ENCODE measurements at regions not wholly inside any gene's neighbourhood (a gene's known extent, or its start where the extent isn't known, plus 50 kb on each side); places are given as distances from the start of the nearest gene placed in this dataset.

- Mint-ChIP-seq H3K27me3 (ENCODE audit: low read depth) (no peaks in the 10 kb centered on the region), H3K27ac (no peak overlapping the region), H3K4me1 (ENCODE audit: low read depth) (no peaks in the 10 kb centered on the region), H3K4me3 (ENCODE audit: low read depth) (no peak overlapping the region), H3K36me3 (ENCODE audit: low read depth) (no peaks in the 10 kb centered on the region), H3K9me3 (no peaks in the 10 kb centered on the region)
- intact Hi-C loops (cut with micrococcal nuclease), result no loop called here
- DNase-seq (ENCODE audit: low spot score), result no peak
Observed at GRCh38 chr2:136647039-136647438, 118.3 kb upstream of the THSD7B start.

- no peak overlapping the region for H3K27ac Mint-ChIP-seq
- no peaks in the 10 kb centered on the region for H3K9me3 Mint-ChIP-seq
- no peak overlapping the region for H3K4me3 Mint-ChIP-seq (ENCODE audit: low read depth)
- no peak for DNase-seq (ENCODE audit: low spot score)
- H3K4me1 Mint-ChIP-seq (ENCODE audit: low read depth), result no peaks in the 10 kb centered on the region
- intact Hi-C loops (cut with micrococcal nuclease), result no loop called here
- no peaks in the 10 kb centered on the region for H3K36me3 Mint-ChIP-seq (ENCODE audit: low read depth)
- H3K27me3 Mint-ChIP-seq (ENCODE audit: low read depth), result no peaks in the 10 kb centered on the region
Observed at GRCh38 chr2:136645236-136645828, 120.0 kb upstream of the THSD7B start.

DNA sequence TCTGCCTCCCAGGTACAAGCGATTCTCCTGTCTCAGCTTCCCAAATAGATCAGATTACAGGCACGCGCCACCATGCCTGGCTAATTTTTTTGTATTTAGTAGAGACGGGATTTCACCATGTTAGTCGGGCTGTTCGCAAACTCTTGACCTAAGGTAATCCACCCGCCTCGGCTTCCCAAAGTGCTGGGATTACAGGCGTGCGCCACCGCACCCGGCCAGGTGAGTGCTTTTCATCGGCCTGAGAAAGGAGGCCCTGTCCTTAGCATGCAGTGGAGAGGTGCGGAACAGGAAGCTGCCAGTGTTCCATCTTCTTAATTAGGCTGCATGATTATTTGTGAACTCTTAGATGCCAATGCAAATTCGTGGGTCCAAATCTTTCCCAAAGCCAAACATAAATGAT lies 125.7 kb upstream of the THSD7B start:
- intact Hi-C loops (cut with micrococcal nuclease), result no loop called here
- Mint-ChIP-seq H3K4me1 (ENCODE audit: low read depth) (no peaks in the 10 kb centered on the region), H3K4me3 (ENCODE audit: low read depth) (no peak overlapping the region), H3K9me3 (no peaks in the 10 kb centered on the region), H3K27me3 (ENCODE audit: low read depth) (no peaks in the 10 kb centered on the region), H3K36me3 (ENCODE audit: low read depth) (no peaks in the 10 kb centered on the region), H3K27ac (no peak overlapping the region)
- no peak for DNase-seq (ENCODE audit: low spot score)

- H3K27me3 Mint-ChIP-seq (ENCODE audit: low read depth), result no peaks in the 10 kb centered on the region
- no peaks in the 10 kb centered on the region for H3K36me3 Mint-ChIP-seq (ENCODE audit: low read depth)
- no peak for DNase-seq (ENCODE audit: low spot score)
- H3K27ac Mint-ChIP-seq, result no peak overlapping the region
- H3K4me1 Mint-ChIP-seq (ENCODE audit: low read depth), result no peaks in the 10 kb centered on the region
- no peaks in the 10 kb centered on the region for H3K9me3 Mint-ChIP-seq
- intact Hi-C loops (cut with micrococcal nuclease), result no loop called here
- H3K4me3 Mint-ChIP-seq (ENCODE audit: low read depth), result no peak overlapping the region
Observed at GRCh38 chr2:136638193-136638592, 127.2 kb upstream of the THSD7B start.

DNA sequence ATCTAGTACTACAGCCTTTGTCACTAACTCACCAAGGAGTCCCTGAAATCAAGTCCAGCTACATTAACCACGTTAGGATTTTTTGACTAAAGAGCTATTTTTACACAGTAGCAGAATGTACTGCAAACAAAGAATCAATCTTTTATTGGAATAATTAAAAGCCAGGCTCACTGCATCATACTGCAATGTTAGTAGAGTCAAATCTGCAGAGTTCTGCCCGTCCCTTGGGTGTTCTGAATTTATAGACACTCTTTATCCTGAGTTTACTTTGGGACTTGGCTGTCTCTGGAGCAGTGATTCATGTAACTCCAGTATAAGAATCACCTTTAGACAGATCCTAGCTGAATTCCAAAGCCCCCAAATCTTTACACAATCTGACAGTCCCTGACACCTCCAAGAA lies 127.9 kb upstream of the THSD7B start:
- Mint-ChIP-seq H3K27me3 (ENCODE audit: low read depth) (no peaks in the 10 kb centered on the region), H3K4me1 (ENCODE audit: low read depth) (no peaks in the 10 kb centered on the region), H3K36me3 (ENCODE audit: low read depth) (no peaks in the 10 kb centered on the region), H3K27ac (no peak overlapping the region), H3K9me3 (no peaks in the 10 kb centered on the region), H3K4me3 (ENCODE audit: low read depth) (no peak overlapping the region)
- intact Hi-C loops (cut with micrococcal nuclease), result no loop called here
- DNase-seq (ENCODE audit: low spot score), result no peak

DNA sequence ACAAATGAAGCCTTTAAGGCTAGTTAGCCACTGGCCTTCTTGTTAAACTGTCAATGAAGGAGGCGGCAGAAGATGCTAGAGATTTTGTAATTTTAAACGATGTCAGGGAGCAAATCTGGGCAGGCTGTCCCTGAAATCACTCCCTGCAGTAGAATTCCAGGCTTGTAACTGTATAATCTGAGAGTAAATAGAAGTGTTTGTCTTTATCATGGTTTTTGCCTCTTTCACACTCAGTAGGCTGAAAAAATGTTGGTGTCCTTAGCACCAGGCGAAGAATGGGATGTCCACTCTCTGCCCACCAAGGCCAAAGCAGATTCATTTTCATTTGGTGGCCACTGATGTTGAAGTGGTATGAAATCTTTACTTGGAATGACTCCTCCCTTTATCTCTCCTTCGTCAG lies 136.9 kb upstream of the THSD7B start:
- intact Hi-C loops (cut with micrococcal nuclease), result no loop called here
- DNase-seq (ENCODE audit: low spot score), result no peak
- Mint-ChIP-seq H3K36me3 (ENCODE audit: low read depth) (no peaks in the 10 kb centered on the region), H3K9me3 (no peaks in the 10 kb centered on the region), H3K27ac (no peak overlapping the region), H3K27me3 (ENCODE audit: low read depth) (no peaks in the 10 kb centered on the region), H3K4me1 (ENCODE audit: low read depth) (no peaks in the 10 kb centered on the region), H3K4me3 (ENCODE audit: low read depth) (no peak overlapping the region)

- intact Hi-C loops (cut with micrococcal nuclease), result no loop called here
- DNase-seq (ENCODE audit: low spot score), result no peak
- Mint-ChIP-seq H3K4me3 (ENCODE audit: low read depth) (no peak overlapping the region), H3K9me3 (no peaks in the 10 kb centered on the region), H3K36me3 (ENCODE audit: low read depth) (no peaks in the 10 kb centered on the region), H3K27me3 (ENCODE audit: low read depth) (no peaks in the 10 kb centered on the region), H3K4me1 (ENCODE audit: low read depth) (no peaks in the 10 kb centered on the region), H3K27ac (no peak overlapping the region)
Observed at GRCh38 chr2:136613096-136613495, 152.2 kb upstream of the THSD7B start.

GRCh38 chr2:136612079-136612478 lies 153.3 kb upstream of the THSD7B start:
- no peaks in the 10 kb centered on the region for H3K27me3 Mint-ChIP-seq (ENCODE audit: low read depth)
- H3K36me3 Mint-ChIP-seq (ENCODE audit: low read depth), result no peaks in the 10 kb centered on the region
- no peaks in the 10 kb centered on the region for H3K9me3 Mint-ChIP-seq
- H3K27ac Mint-ChIP-seq, result no peak overlapping the region
- intact Hi-C loops (cut with micrococcal nuclease), result no loop called here
- DNase-seq (ENCODE audit: low spot score), result no peak
- no peaks in the 10 kb centered on the region for H3K4me1 Mint-ChIP-seq (ENCODE audit: low read depth)
- no peak overlapping the region for H3K4me3 Mint-ChIP-seq (ENCODE audit: low read depth)

DNA sequence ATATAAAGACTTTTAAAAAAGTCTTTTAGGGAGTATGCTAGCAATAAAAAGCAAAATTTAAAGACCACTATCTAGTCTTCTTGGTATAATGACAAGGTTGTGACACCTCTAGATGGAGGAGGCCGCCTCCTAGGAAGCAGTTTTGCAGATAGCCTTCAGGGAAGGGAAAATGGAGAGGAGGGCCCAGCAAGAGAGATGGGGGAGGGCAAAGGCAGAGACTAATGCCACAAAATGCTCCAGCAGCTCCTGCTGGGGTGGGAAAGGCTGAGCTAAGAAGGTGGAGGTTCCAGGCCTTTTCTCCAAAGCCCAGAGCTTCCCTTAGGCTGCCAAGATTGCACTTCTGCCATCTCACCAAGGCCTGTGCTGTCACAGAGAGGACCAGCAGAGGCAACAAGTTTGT lies 153.9 kb upstream of the THSD7B start:
- intact Hi-C loops (cut with micrococcal nuclease), result no loop called here
- Mint-ChIP-seq H3K36me3 (ENCODE audit: low read depth) (no peaks in the 10 kb centered on the region), H3K4me1 (ENCODE audit: low read depth) (no peaks in the 10 kb centered on the region), H3K4me3 (ENCODE audit: low read depth) (no peak overlapping the region), H3K27ac (no peak overlapping the region), H3K9me3 (no peaks in the 10 kb centered on the region), H3K27me3 (ENCODE audit: low read depth) (no peaks in the 10 kb centered on the region)
- no peak for DNase-seq (ENCODE audit: low spot score)

GRCh38 chr2:136582628-136583205 lies 182.6 kb upstream of the THSD7B start:
- Mint-ChIP-seq H3K9me3 (no peaks in the 10 kb centered on the region), H3K4me1 (ENCODE audit: low read depth) (no peaks in the 10 kb centered on the region), H3K27ac (no peak overlapping the region), H3K36me3 (ENCODE audit: low read depth) (no peaks in the 10 kb centered on the region), H3K4me3 (ENCODE audit: low read depth) (no peak overlapping the region), H3K27me3 (ENCODE audit: low read depth) (no peaks in the 10 kb centered on the region)
- no peak for DNase-seq (ENCODE audit: low spot score)
- intact Hi-C loops (cut with micrococcal nuclease), result no loop called here

- DNase-seq (ENCODE audit: low spot score), result no peak
- Mint-ChIP-seq H3K36me3 (ENCODE audit: low read depth) (no peaks in the 10 kb centered on the region), H3K4me3 (ENCODE audit: low read depth) (no peak overlapping the region), H3K4me1 (ENCODE audit: low read depth) (no peaks in the 10 kb centered on the region), H3K27ac (no peak overlapping the region), H3K27me3 (ENCODE audit: low read depth) (no peaks in the 10 kb centered on the region), H3K9me3 (no peaks in the 10 kb centered on the region)
- intact Hi-C loops (cut with micrococcal nuclease), result no loop called here
Observed at GRCh38 chr2:136572335-136572734, 193.0 kb upstream of the THSD7B start.

DNA sequence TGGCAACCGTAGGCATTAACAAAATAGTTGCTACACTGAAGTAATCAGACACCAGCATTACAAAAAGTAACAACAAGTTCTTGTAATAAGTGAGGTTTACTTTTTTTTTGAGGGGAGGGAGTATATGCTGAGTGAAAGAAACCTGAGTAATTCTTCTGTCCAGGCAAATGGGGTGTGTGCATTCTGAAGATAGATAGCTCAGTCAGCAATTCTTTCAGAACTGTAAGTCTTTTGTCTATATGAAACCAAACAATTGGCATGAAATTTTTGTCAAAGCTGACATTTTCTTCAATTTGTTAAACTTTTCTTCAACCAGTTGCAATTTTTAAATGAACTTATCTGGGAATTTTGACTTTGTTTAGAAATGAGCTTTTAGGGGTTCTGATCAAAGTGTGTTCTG lies 208.1 kb upstream of the THSD7B start:
- H3K4me1 Mint-ChIP-seq (ENCODE audit: low read depth), result no peaks in the 10 kb centered on the region
- no peaks in the 10 kb centered on the region for H3K9me3 Mint-ChIP-seq
- intact Hi-C loops (cut with micrococcal nuclease), result no loop called here
- H3K27me3 Mint-ChIP-seq (ENCODE audit: low read depth), result peaks cover 2% of the 10 kb centered on the region
- H3K27ac Mint-ChIP-seq, result no peak overlapping the region
- H3K36me3 Mint-ChIP-seq (ENCODE audit: low read depth), result no peaks in the 10 kb centered on the region
- no peak for DNase-seq (ENCODE audit: low spot score)
- H3K4me3 Mint-ChIP-seq (ENCODE audit: low read depth), result no peak overlapping the region

GRCh38 chr2:136550181-136550580 lies 215.2 kb upstream of the THSD7B start:
- no peaks in the 10 kb centered on the region for H3K4me1 Mint-ChIP-seq (ENCODE audit: low read depth)
- H3K27ac Mint-ChIP-seq, result no peak overlapping the region
- no peaks in the 10 kb centered on the region for H3K9me3 Mint-ChIP-seq
- H3K27me3 Mint-ChIP-seq (ENCODE audit: low read depth), result no peaks in the 10 kb centered on the region
- intact Hi-C loops (cut with micrococcal nuclease), result no loop called here
- no peak overlapping the region for H3K4me3 Mint-ChIP-seq (ENCODE audit: low read depth)
- DNase-seq (ENCODE audit: low spot score), result no peak
- no peaks in the 10 kb centered on the region for H3K36me3 Mint-ChIP-seq (ENCODE audit: low read depth)

- H3K4me1 Mint-ChIP-seq (ENCODE audit: low read depth), result no peaks in the 10 kb centered on the region
- intact Hi-C loops (cut with micrococcal nuclease), result no loop called here
- no peaks in the 10 kb centered on the region for H3K9me3 Mint-ChIP-seq
- no peak overlapping the region for H3K27ac Mint-ChIP-seq
- no peaks in the 10 kb centered on the region for H3K27me3 Mint-ChIP-seq (ENCODE audit: low read depth)
- no peak overlapping the region for H3K4me3 Mint-ChIP-seq (ENCODE audit: low read depth)
- DNase-seq (ENCODE audit: low spot score), result no peak
- H3K36me3 Mint-ChIP-seq (ENCODE audit: low read depth), result no peaks in the 10 kb centered on the region
Observed at GRCh38 chr2:136539355-136539754, 226.0 kb upstream of the THSD7B start.
